Non-pigmented ciliary epithelial cell (primary cell): ENCODE measurements at regions not wholly inside any gene's neighbourhood (a gene's known extent, or its start where the extent isn't known, plus 50 kb on each side); places are given as distances from the start of the nearest gene placed in this dataset.

Source experiments
- DNase-seq: peaks from one replicate; pipeline ENCODE4 v3.0.0-alpha.2; 2010; ENCODE audit warnings: low read depth

DNA sequence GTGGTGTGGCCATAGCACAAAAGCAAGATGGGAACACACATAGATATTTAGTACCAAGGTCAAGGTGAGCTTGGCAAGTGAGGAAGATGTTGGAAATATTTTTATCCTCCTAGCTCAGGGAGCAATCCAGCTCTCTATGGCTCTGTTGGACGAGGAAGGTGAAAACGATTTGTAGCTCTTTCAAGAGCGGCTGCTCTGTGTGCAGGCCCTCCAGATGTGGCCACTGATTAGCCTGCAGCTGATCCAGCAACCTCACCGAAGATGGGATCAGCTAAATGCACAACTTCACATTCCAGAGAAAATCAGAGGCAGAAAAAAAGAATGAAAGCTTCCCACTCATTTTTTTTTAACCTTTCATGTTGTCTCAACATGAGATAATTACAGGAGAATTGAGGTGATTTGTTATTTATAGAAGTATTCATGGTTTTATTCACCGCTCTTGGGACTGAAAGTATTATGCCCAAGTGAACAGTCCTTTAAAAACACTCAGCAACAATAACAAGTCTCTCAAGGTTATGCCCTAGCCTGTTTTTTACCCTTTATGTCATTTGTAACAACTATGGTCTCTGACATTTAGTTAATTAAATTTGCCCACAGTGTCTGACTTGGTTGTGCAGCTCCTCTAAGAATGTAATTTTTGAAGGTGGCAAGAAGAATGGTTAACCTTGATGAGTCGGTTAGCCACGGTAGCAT lies 213.6 kb upstream of the ADARB2 start:
- no peak for DNase-seq

DNA sequence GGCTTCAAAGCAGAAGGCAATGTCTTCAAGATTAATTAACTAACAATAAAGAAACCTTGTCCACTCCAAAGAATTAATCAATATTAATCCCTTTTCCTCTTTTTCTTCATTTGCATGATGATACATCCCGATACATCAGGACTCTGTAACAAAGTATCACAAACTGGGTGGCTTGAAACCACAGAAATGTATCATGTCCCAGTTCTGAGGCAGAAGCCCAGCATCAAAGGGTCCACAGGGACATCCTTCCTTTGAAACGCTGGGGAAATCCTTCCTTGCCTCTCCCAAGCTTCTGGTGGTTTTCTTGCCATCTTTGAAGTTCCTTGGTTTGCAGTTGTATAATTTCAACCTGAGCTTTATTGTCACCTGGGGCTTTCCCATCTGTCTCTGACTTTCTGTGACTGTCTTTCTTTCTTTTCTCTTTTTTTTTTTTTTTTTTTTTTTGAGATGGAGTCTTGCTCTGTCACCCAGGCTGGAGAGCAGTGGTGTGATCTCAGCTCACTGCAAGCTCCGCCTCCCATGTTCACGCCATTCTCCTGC lies 210.2 kb upstream of the ADARB2 start:
- no peak for DNase-seq

DNA sequence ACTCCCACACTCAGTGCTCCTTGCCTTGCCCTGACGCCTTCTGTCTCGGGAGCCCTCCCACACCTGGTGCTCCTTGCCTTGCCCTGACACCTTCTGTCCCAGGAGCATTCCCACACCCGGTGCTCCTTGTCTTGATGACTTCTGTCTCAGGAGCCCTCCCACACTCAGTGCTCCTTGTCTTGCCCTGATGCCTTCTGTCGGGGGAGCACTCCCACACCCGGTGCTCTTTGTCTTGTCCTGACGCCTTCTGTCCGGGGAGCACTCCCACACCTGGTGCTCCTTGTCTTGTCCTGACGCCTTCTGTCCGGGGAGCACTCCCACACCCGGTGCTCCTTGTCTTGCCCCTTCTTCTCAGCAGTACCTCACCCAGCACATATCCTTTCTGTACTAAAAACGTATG lies 207.2 kb upstream of the ADARB2 start:
- no peak for DNase-seq

DNA sequence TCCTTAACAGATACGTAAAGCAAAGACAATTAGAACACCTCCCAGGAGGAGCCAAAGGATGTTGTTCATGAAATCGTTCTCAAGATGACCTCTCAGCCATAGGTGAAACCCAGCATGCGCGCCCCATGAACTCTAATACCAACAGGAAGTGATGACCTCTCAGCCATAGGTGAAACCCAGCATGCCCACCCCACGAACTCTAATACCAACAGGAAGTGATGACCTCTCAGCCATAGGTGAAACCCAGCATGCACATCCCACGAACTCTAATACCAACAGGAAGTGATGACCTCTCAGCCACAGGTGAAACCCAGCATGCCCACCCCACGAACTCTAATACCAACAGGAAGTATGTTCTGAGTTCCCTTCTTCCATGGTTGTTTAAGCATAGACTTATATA lies 205.2 kb upstream of the ADARB2 start:
- DNase-seq, result no peak

DNA sequence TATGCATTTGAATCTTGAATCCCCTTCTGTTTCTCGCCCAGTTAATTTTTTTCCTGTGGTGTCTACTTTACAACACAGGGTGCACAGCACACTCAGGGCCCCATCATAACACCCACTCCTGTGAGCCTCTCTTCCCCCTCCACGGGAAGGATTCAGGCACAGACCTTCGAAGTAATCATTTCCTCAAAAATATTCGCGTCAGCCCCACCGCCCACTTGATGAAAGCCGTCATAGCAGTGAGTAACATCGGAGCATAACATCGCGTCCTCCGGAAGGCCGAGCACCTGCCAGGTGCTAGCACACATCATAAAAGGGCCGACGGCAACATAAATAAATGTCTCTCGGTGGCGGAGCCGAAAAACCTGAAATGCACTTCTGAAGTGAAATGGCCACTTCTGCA lies 201.7 kb upstream of the ADARB2 start:
- no peak for DNase-seq

DNA sequence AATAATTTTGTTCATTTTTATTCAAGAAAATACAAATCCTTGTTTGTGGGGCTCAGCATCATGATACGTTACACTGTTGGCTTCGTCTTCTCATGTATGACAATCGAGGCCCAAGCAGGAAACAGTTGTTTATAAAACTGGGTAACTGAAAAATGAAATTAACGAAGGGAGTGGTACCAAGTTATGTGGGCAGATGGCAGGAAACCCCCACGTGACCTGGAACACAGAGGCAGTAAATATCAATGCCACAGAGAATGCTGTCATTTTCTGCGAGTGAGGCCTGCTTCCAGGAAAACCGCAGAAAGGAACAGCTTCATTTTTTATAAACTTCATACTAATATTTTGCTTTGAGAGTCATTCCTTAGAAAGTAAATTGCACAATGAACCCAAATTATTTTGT lies 201.0 kb upstream of the ADARB2 start:
- DNase-seq, result no peak

DNA sequence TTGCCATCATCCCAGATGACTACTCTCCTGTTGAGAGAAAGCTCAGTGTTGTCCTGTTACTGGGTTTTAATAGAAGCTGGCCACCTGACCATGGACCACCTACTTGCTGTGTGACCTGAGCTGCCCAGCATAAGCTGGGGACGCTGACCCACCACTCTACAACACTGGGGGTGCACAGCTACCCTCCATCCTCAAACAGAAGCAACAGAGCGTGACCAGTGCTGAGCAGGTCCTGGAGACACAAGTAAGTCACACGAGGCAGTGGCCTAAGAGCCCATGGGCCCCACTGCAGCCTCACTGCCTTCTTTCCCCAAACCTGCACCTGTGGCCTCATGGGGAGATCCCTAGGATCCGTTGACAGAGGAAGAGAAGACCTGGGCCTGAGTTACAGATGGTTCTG lies 198.6 kb upstream of the ADARB2 start:
- DNase-seq, result no peak

DNA sequence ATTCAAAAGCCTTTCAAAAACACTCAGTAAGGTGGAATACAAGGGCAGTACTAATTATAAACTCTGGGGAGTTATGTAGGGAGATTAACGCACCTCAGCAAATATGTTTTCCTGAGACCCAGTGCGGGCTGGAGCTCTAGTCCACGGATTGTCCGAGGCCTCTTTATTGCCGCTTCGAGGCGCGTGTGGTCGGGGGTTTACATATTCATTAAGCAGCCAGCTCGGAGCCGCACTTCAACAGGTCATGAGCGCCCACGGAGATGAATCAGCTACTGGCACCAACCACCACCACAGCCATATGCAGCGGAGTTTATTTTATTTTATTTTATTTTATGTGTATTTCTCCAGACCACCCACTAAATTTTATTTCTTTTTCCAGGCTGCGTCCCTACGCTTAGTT lies 195.9 kb upstream of the ADARB2 start:
- DNase-seq, result no peak

DNA sequence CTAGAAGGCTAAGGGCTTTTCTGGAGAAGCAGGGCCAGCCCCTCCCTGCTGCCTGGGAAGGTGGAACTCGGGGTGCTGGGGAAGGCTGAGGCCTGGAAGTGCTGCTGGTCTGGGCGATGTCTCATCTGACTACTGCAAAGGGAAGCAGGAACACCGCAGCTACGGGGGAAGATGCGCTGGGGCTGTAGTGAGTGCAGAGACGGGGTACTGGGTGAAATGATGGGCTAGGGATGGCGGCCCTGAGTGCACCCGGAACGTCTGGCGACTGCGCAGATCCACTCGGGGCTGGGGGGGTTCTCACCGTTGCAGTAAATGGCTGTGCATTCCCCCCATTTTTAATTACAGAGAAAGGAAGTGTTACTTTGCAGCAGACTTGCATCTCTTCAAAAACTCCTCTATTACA lies 195.4 kb upstream of the ADARB2 start:
- no peak for DNase-seq

DNA sequence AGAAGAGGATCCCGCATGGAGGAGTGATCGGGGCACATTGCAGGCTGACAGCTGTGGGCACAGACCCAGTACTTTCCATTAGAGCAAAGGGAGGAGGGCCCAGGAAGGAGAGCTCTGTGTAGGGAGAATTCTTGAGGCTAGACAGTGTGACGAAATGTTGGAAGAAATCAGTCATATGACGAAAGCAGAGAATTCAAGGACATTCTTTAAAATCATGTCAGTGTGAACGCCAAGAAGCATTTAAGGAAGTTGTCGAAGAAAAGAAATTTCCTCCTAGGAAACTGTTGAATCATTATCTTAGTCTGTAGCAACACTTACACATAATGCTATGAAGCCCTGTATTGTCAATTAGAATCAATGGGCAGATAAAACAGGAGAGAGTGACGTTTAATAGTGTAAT lies 191.3 kb upstream of the ADARB2 start:
- no peak for DNase-seq

DNA sequence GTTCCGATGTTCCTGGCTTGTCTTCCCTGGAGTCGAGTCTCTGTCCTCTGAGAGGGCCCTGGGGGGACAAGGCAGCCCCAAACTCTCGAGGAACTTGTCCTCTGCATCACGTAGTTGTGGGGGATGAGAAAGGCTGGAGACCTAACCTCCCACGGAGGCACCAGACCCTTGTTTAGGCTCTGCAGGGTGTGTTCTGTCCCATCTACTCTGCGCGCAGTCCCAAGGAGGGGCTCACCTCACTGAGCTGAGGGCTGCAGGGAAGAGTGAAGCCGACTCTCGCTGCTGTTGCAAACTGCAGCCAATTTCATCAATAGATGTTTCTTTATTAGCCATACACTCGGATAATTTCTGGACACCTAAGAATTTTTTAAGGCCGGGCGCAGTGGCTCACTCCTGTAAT lies 186.7 kb upstream of the ADARB2 start:
- DNase-seq, result no peak

DNA sequence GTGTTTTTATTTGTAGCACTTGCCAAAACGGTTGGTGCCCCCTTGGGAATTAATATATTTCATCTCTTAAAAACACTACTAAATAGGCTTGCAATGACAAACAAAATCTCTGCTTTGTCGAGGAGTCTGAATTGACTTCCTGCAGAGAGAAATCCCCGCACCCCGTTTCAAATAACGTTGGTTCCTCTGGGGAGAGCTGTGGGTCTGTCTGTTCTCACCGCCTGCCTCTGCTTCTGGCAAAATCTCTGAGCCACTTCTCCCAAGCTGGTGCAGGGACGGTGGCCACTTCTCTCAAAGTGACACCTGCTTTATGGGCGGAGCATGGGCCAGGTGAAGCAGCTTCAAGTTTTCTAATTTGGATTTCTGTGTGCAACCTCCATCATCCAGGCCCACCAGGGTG lies 186.3 kb upstream of the ADARB2 start:
- DNase-seq, result no peak

DNA sequence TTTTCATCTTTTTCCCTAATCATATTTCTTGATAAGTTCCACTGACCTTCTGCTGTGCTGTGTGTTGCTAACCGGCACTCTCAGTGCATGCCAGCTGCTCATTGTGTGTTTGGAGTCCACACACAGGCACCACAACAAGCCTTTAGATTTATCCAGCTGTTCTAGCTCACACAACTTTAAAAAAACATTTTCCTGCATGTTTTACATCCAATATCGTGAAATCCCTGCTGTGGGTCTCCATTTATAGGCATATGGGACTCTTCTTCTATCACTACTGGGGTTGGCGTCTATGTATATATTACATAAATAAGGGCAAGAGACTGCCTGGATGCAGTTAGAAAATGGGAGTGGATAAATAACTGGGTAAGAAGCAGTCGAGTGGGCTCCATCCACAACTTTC lies 183.6 kb upstream of the ADARB2 start:
- DNase-seq, result no peak

DNA sequence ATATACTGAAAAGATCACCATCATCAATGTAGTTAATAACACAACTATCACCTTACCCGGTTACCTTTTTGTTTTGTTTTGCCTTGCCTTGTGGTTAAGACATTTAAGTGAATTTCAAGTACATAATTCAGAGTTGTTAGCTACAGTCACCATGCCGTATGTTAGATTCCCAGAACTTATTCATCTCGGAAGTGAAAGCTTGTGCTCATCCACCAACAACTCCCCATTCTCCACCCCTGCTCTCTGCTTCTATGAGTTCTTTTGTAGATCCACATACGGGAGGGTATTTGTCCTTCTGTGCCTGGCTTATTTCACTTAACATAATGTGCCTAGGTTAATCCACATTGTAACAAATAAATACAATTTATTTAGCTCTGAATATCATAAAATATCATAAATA lies 182.8 kb upstream of the ADARB2 start:
- no peak for DNase-seq

DNA sequence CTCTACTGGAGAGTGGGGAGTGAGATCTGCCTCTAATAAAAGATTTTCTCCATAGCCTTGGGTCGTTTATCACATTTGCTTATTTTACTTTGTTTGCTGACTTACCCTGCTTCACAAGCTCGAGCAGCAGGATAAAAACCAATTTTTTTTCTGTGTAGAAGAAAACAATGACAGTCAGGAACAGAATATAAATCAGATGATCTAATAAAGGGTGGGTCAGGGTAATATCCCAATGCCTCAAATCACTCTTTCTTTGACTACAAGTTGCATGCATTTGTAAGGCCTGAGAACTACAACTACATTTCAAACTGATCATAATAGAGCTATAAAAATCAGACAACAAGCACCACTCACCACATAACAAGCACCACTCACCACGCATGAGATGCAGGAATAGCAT lies 174.4 kb upstream of the ADARB2 start:
- DNase-seq, result no peak

DNA sequence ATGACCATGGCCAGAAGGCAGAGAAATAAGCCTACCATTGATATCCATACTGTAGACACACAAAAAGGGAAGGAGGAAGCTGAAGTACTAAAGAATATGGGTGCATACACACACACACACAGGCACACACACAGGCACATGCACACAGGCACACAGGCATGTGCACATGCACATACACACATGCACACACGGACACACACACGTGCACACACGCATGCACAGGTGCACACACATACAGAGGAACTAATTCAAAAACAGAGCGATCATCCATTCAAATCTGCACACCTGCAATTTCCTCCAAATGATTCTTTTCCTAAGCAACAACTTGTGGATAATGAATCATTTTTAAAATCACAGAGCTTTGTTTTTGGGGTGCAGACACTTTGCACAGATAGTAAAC lies 166.7 kb upstream of the ADARB2 start:
- DNase-seq, result no peak

DNA sequence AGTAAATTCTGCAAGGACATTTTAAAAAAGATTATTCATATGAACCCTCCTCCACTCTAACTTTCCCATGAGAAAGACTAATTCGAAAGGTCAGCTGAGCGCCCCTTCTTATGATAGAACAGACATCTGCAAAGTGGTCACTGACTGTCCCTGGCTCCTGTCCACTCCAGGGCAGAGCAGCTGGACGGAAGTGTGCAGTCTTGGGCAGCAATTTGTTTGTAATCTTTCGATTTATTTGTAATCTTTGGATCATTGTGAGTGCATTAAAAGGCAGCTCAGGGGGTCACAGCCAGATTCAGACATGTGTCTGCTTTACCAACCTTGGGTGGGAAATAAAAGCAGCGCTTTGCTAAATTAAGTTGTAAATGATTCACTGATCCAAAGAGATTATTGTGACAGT lies 158.8 kb upstream of the ADARB2 start:
- no peak for DNase-seq

DNA sequence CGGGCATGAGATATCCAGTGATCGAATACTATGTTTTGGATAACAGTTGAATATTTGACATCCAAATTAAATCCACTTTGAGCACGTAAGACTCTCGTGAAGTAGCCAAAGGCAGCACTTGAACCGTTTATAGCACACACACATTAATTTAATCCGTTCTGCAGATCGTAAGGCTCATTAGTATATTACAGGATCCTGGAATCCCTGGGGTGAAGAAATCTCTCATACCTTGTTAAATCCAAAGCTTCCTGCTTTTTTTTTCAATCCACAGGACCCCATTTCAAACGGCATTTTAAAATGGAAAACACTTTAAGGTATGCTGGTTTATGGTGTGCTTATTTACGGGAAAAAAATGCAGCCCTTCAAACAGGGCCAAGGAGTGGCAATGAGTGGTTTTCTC lies 158.4 kb upstream of the ADARB2 start:
- no peak for DNase-seq

DNA sequence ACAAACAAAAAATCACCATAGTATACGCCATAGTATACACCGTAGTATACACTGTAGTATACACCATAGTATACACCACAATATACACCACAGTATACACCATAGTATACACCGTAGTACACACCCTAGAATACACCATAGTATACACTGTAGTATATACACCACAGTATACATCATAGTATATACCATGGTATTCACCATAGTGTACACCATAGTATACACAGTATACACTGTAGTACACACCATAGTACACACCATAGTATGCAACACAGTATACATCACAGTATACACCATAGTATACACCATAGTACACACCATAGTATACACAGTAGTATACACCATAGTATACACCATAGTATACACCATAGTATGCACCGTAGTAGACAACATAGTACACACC lies 157.6 kb upstream of the ADARB2 start:
- DNase-seq, result no peak

DNA sequence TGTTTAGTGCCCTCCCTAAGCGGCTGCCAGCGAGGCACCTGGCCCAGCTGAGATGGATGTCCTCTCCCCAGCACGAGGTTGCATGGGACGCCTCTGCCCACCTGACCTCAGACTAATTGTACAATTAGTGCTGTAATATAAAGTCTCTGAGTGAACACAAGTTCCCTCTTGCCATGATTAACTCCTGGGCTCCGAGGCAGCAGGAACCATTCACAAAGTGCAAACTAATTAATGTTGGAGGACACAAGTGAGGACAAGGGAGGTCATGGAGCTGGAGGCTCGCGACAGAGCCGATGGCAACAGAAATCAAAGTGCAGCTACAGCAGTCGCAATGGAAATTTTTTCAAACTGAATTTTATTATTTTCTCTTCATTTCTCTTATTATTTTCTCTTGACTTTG lies 156.6 kb upstream of the ADARB2 start:
- no peak for DNase-seq

DNA sequence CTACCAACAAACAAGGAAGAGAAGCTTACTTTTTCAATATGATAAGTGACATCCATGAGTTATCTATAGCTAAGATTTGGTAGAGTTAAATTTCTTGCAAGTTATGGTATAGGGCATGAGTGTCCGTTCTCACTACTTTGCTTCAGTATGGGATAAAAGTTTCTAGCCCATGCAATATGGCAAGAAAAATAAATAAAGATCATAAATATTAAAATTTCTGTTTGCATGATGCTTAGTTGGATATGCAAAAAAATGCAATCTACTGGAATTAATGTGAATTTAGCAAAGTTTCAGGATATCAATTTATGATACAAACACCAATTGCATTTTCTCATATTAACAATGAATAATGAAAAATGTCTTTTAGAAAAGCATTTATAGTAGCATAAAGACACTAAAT lies 148.7 kb upstream of the ADARB2 start:
- no peak for DNase-seq

DNA sequence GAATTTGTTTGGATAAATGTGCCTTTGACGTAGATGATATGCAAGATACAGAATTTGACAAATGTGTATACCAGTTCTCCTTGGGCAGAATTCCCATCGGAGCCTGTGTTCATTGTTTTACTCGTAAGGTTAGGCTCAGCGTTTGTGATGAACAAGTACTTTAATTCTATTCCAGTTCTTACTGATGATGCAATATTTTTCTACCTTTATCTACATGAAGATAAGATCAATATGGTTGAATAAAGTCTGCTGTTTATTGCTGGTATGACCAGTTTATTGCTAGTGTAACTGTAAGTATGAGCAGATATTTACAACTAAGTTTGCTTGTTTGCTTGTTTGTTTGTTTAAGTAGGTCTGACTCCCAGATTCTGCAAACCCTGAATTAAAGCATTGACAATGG lies 145.4 kb upstream of the ADARB2 start:
- DNase-seq, result no peak

DNA sequence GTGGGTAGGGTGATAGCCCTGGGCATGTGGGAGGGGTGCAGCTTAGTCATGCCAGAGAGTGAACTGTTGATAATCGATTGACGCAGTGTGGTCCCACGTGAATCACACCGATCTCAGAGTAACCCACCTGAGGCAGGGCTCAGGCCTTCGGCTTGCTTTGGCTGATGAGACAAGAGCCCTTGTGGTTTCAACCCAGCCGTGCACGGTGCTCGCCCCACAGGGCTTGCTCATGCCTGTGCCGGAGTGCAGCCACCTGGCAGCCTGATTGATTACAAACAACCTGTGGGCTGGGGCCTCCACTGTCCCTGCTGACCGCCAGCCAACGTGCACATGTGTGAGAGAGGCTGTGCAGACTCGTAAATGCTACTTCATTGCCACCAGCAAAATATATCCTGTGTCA lies 144.9 kb upstream of the ADARB2 start:
- no peak for DNase-seq

DNA sequence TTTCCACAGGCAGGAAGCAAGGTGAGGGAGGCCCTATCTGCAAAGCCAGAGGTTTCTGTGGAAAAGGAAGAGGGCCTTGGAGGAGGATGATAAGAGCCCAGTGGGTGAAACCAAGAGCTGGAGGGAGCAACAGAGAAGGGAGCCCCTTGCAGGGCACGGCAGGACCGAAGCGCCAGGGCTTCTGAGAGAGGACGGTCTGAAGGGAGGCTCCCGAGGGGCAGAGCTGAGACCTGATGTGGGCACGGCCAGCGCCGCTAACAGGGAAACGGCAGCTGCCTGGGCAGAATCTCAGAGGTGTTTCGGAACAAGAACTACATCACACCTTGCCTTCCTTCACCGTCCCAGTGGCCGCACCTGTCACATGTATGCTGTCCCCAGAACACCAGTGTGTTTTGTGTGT lies 144.3 kb upstream of the ADARB2 start:
- no peak for DNase-seq

DNA sequence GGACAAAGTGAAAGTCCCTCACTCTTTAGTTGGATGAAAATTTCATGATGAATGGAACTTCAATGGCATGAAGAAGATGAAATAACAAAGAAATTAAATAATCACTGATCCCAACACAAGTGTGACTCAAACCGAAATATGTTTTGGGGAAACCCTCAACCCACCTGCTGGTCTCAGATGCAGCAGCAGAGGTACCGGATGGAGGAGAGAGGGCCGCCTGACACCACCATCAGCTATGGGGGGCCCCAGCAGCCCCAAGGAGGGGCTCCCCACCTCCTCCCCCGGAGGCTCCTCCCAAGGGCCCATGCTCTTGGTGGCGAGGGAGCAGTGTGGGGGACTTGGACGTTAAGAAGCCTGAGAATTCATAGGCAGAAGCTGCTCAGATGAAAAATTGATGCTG lies 137.2 kb upstream of the ADARB2 start:
- no peak for DNase-seq
